ENCODE measurements at regions not wholly inside any gene's neighbourhood (a gene's known extent, or its start where the extent isn't known, plus 50 kb on each side); places are given as distances from the start of the nearest gene placed in this dataset.

DNA sequence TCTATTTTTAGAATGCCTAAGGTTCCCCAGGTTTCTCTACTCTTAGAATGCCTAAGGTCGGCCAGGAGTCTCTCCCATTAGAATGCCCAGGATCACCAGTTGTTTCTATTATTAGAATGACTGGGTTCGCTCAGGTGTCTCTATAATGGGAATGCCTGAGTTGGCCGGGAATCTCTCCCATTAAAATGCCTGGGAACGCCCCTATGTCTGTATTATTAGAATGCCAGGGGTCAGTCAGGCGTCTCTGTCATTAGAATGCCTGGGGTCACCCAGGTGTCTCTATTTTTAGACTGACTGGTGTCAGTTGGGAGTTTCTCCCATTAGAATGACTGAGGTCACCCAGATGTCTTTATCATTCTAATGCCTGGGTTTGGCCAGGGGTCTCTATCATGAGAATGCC lies 2252.5 kb downstream of the TP53TG3F start:
- DNase-seq (ENCODE audit: low read depth in 4 of 4, low spot score in 3 of 4), result no peak

DNA sequence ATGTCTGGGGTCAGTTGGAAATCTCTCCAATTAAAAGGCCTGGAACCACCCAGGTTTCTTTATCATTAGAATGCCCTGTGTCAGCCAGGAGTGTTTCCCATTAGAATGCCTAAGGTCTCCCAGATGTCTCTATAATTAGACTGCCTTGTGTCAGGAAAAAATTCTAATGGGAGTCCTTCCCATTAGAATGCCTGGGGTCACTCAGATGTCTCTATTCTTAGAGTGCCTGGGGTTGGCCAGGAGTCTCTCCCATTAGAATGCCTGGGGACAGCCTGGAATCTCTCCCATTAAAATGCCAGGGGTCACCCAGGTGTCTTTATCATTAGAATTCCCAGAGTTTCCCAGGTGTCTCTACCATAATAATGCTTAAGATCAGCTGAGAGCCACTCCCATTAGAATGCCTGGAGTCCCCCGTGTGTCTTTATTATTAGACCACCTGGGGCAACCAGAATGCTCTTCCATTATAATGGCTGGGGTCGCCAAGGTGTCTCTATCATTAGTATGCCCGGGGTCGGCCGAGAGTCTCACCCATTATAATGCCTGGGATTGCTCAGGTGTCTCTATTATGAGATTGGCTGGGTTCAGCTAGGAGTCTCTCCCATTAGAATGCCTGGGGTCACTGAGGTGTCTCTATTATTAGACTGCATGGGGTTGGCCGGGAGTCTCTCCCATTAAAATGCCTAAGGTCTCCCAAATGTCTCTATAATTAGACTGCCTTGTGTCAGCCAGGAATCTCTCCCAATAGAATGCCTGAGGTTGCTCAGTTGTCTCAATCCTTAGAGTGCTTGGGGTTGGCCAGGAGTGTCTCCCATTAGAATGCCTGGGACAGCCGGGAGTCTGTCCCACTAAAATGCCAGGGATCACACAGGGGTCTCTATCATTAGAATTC lies 2254.6 kb downstream of the TP53TG3F start:
- no peak for DNase-seq (ENCODE audit: low read depth in 4 of 4, low spot score in 3 of 4)

DNA sequence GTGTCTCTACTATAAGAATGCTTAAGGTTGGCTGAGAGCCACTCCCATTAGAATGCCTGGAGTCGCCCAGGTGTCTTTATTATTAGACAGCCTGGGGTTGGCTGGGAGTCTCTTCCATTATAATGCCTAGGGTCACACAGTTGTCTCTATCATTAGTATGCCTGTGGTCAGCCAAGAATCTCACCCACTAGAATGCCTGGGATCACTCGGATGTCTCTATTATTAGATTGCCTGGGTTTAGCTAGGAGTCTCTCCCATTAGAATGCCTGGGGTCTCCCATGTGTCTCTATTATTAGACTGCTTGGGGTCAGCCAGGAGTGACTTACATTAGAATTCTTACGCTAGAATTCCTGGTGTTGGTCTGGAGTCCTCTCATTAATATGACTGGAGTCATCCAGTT lies 2255.3 kb downstream of the TP53TG3F start:
- DNase-seq (ENCODE audit: low read depth in 4 of 4, low spot score in 3 of 4), result no peak

DNA sequence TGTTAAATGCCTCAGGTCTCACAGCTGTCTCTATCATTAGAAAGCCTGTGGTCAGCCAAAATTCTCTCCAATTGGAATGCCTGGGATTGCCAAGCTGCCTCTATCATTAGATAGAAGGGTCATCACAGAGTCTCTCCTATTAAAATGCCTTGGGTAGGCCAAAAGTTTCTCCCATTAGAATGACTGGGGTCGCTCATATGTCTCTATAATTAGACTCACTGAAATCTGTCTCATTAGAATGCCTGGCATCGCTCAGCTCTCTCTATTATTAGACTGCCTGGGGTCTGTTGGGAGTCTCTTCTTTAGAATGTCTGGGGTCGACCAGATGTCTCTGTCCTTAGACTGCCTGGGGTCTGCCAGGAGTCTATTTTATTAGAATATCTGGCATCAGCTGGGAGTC lies 2265.1 kb downstream of the TP53TG3F start:
- no peak for DNase-seq (ENCODE audit: low read depth in 4 of 4, low spot score in 3 of 4)

DNA sequence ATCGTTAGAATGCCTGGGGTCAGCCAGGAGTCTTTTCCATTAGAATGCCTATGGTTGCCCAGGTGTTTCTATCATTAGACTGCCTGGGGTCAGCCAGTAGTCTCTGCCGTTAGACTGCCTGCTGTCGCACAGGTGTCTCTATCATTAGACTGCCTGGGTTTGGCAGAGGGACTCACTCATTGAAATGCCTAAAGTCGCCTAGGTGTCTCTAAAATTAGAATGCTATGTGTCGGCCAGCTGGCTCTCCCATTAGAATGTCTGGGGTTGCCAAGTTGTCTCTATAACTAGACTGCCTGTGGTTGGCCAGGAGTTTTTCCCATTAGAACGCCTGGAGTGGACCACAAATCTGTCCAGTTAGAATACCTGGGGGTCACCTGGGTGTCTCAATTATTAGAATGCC lies 2266.5 kb downstream of the TP53TG3F start:
- DNase-seq (ENCODE audit: low read depth in 4 of 4, low spot score in 3 of 4), result no peak

DNA sequence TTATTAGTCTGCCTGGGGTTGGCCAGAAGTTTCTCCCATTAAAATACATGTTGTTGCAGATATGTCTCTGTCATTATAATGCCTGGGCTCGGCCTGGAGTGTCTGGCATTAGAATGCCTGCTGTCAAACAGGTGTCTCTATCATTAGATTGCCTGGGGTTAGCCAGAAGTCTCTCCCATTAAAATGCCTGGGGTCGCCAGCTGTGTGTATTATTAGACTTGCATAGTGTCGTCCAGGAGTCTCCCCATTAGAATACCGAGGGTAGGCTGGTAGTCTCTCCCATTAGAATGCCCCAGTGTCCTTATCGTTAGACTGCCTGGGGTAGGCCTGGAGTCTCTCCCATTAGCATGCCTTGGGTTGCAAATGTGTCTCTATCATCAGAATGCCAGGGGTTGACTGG lies 2270.8 kb downstream of the TP53TG3F start:
- no peak for DNase-seq (ENCODE audit: low read depth in 4 of 4, low spot score in 3 of 4)

DNA sequence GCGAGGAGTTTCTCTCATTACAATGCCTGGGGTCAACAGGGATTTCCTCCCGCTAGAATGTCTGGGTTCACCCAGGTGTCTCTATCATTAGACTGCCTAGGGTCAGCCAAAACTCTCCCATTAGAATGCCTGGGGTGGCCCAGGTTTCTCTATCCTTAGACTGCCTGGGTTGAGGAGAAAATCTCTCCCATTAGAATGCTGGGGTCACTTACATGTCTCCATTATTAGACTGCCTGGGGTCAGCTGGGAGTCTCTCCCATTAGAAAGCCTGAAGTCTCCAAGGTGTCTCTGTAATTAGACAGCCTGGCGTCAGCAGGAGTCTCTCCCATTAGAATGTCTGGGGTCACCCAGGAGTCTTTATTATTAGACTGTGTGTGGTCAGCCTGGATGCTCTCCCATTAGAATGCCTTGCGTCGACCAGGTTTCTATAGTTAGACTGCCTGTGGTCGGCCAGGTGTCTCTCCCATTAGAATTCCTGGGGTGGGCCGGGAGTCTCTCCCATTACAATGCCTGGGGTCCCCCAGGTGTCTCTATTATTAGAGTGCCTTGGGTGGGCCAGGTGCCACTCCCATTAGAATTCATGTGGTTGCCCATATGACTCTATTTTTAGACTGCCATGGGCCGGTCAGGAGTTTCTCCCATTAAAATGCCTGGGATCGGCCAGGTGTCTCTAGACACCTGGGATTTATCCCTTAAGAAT lies 2272.1 kb downstream of the TP53TG3F start:
- DNase-seq (ENCODE audit: low read depth in 4 of 4, low spot score in 3 of 4), result no peak

DNA sequence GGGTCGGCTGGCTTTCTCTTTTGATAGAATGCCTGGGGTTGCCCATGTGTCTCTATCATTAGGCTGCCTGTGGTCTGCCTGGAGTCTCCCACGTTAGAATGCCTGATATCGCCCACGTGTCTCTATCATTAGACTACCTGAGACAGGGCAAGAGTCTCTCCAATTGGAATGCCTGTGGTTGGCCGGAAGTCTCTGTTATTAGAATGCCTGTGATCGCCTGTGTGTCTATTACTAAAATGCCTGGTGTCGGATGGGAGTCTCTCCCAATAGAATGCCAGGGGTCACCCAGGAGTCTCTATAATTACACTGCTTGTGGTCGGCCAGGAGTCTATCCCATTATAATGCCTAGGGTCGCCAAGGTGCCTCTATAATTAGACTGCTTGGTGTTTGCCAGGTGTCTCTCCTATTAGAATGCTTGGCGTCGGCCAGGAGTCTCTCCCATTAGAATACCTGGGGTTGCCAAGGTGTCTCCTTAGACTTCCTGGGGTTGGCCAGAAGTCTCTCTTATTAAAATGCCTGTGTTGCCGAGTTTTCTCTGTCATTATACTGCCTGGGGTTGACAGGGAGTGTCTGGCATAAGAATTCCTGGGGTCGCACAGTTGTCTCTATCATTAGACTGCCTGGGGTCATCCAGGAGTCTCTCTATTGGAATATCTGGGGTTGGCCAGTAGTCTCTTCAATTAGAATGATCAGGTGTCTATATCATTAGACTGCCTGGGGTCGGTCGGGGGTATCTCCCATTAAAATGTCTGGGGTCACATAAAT lies 2272.8 kb downstream of the TP53TG3F start:
- no peak for DNase-seq (ENCODE audit: low read depth in 4 of 4, low spot score in 3 of 4)

DNA sequence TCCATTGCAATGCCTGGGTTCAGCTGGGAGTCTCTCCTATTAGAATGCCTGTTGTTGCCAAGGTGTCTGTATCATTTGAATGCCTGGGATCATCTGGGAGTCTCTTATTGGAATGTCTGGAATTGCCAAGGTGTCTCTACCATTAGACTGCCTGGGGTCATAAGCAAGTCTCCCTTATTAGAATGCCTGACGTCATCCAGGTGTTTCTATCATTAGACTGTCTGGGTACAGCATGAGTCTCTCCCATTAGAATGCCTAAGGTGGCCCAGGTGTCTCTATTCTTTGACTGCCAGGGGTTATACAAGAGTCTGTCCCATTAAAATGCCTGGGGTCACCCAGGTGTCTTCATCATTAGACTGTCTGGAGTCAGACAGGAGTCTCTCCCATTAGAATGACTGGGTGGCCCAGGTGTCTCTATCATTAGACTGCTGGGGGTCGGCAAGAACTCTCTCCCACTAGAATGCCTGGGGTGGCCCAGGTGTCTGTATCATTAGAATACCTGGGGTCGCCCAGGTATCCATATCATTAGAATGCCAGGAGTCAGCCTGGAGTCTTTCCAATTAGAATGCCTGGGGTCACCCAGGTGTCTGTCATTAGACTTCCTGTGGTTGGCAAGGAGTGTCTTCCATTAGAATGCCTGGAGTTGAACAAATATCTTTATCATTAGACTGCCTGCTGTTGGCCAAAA lies 2274.0 kb downstream of the TP53TG3F start:
- no peak for DNase-seq (ENCODE audit: low read depth in 4 of 4, low spot score in 3 of 4)

DNA sequence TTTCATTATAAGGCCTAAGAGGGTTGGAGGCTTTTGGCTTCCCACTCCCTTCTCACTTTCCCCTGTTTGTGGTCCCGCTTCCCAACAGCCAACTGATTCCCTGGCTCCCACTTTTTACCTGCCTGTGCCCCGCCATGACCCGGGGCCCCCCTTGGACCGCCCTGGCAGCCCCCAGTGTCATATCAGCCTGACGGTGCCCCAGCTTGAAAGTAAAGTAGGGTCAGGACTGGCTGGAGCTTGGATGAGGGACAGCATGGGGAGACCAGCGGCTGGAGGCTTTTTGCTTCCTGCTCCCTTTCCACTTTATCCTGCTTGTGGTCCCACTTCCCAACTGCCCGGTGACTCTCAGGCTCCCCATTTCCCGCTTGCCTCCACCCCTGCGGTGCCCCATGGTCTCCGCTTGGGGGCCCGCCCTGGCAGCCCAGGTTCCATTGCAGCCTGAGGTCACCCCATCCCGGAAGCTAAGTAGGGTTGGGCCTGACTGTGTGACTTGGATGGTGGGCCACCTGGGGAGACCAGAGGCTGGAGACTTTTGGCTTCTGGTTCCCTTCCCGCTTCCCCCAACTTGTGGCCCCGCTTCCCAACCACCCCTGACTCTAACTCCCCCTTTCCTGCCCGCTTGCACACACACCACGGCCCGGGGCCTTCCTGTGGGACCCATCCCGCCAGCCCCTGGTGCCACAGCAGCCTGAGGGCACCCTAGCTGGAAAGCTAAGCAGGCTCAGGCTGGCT lies 2274.7 kb downstream of the TP53TG3F start:
- DNase-seq (ENCODE audit: low read depth in 4 of 4, low spot score in 3 of 4), result no peak

DNA sequence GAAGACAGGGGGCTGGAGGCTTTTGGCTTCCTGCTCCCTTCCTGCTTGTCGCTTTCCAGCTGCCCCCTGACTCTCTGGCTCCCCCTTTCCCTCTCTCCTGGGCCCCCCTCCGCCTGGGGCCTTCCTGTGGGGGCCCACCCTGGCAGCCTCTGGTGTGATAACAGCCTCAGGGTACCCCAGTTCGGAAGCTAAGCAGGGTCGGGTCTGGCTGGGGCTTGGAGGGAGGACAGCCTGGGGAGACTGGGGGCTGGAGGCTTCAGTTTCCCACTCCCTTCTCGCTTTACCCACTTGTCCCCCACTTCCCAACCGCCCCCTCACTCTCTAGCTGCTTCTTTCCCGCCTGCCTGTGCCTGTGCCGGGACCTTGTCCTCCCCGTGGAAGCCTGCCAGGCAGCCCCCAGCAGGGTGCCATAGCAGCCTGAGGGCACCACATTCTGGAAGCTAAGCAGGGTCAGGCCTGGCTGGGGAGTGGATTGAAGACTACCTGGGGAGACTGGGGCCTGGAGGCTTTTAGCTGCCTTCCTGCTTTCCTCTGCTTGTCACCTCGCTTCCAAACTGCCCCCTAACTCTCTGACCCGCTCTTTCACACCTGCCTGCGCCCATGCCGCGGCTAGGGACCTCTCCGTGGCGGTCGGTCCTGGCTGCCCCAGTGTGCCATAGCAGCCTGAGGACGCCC lies 2275.5 kb downstream of the TP53TG3F start:
- no peak for DNase-seq (ENCODE audit: low read depth in 4 of 4, low spot score in 3 of 4)

DNA sequence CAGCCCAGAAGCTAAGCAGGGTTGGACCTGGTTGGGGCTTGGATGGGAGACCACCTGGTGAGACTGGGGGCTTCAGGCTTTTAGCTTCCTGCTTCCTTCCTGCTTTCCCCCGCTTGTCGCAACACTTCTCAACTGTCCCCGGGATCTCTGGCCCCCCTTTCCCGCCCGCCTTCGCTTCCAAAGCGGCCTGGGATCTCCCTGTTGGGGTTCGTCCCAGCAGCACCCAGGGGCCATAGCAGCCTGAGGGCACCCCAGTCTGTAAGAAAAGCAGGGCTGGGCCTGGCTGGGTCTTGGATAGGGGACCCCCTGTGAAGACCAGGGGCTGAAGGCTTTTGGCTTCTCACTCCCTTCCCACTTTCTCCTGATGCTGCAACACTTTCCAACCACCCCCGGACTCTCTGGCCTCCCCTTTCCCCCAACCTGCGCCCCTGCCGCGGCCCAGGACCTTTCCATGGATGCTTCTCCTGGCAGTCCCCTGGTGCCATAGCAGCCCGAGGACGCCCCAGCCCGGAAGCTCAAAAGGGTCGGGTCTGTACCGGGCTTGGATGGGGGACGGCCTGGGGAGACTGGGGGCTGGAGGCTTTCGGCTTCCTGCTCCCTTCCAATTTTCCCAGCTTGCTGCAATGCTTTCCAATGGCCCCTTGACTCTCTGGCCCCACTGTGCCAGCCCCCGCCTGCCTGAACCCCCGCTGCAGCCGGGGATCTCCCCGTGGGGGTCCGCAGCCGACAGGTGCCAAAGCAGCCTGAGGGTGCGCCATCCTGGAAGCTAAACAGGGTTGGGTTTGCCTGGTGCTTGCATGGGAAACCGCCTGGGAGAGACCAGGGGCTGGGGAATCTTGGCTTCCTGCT lies 2276.2 kb downstream of the TP53TG3F start:
- no peak for DNase-seq (ENCODE audit: low read depth in 4 of 4, low spot score in 3 of 4)

DNA sequence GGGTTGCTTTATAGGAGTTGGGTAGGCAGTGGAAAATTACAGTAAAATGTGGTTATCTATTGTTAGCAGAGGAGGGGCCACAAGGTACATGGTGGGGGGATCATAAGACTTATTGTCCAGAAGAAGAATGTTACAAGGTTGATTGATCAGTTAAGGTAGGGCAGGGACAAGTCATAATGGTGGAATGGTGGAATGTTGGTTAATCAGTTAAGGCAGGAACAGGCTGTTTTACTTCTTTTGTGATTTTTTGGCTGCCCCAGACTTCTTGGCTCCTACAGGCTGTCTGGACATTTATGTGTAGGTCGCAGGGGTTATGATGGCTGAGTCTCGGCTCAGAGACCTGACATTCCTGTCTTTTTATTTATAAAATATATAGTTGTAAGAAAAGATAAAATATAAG lies 2277.1 kb downstream of the TP53TG3F start:
- no peak for DNase-seq (ENCODE audit: low read depth in 4 of 4, low spot score in 3 of 4)

DNA sequence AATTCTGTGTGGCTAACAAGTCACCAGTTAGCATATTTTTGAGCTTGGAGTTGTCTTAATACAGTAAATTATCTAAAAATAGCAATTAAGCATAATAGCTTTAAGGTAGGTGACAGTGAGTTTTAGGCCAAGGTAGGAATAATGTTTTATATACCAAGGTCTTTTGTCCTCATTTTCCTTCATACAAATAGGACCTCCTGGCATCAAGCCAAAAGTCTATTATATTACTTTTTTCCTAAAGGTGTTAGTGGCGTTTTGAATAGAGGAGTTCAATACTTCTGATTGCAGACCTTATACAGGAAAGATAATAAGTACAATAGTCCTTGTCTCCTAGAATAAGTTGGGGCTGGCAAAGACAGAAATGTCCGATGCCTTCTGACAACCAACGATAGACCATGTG lies 2277.7 kb downstream of the TP53TG3F start:
- DNase-seq (ENCODE audit: low read depth in 4 of 4, low spot score in 3 of 4), result no peak

DNA sequence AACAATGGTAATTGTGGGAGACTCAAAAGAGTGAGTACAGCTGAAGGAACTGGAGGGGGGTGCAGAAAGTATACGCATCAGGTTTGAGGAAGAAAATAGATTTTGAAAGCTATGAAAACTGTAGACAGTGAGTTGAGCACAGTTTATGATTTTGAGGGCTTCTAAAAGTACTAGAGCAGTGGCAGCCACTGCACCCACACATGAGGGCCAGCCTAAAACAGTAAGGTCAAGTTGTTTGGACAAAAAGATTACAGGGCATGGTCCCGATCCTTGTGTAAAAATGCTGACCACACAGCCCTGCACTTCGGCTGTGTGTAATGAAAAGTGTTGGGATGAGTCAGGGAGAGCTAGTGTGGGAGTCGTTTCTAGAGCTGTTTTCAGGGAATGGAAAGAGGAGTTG lies 2282.1 kb downstream of the TP53TG3F start:
- no peak for DNase-seq (ENCODE audit: low read depth in 4 of 4, low spot score in 3 of 4)

DNA sequence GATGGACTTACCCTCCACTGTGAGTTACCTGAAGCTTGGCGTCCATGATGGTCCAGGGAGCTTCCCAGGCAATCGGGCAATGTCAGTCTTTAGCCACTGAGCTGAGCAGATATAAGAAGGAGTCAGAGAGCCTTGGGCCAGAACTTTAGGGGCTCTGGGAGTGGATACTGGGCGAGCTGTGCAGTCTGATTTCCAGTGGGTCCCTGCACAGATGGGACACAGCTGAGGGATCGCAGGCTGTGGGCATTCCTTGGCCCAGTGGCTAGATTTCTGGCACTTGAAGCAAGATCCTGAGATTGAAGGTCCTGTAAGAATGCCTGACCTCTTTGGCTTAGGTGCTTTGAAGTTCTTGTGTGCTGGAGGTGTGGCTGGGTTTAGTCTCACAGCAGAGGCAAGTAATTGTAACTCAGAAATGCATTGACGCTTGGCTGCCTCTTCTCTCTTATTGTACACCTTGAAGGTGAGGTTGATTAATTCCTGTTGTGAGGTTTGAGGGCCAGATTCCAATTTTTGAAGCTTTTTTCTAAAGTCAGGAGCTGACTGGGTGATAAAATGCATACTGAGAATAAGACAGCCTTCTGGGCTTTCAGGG lies 2283.8 kb downstream of the TP53TG3F start:
- DNase-seq (ENCODE audit: low read depth in 4 of 4, low spot score in 3 of 4), result no peak

DNA sequence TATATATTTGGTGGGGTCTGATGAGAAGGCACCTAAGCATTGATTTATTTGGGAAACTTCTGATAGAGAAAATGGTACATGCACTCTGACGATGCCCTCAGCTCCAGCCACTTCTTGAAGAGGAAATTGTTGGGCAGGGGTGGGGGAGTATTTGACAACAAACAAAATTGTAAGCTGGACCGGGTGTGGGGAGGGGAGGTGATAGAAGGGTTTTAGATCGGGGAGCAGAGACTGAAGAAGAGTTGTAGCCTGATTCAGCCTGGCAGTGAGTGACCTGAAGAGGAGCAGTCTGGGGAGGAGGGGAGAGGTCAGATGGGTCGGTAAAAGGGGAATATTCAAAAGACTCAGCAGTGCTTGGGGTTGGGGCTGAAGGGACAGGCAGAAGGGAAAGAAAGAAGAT lies 2284.7 kb downstream of the TP53TG3F start:
- no peak for DNase-seq (ENCODE audit: low read depth in 4 of 4, low spot score in 3 of 4)

DNA sequence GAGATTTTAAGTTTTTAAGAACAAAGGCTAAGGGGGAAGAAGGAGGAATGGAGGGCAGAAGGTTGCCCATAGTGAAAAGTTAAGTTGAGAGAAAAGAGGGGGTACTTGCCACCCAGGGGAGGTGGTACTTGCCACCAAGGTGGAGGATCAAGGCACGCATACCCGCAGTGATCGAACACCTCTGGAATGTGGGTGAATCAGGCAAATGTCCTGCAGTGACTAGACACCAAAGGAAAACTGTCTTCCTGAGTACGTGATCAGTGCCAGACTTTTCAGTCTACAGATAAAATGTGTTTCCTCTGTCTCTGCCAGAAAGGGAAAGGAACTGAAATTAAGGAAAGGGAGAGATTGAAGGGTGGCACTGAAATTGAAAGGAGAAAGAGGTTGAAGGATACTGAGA lies 2285.3 kb downstream of the TP53TG3F start:
- DNase-seq (ENCODE audit: low read depth in 4 of 4, low spot score in 3 of 4), result no peak
